COR-L47 (cell line): ENCODE measurements at regions not wholly inside any gene's neighbourhood (a gene's known extent, or its start where the extent isn't known, plus 50 kb on each side); places are given as distances from the start of the nearest gene placed in this dataset.
"Not testable (repeated sequence)": the region's sequence is repeated elsewhere in the genome, so short reads cannot be mapped to it uniquely, and the experiment has no call there.

Source experiments
- DNase-seq: peaks from one replicate; lab custom pipeline; 2025; lab: John Stamatoyannopoulos, UW

- DNase-seq, result no peak
These were observed 135.4 kb downstream of the PPP1R3A start for GRCh38 chr7:113783403-113783802.

DNA sequence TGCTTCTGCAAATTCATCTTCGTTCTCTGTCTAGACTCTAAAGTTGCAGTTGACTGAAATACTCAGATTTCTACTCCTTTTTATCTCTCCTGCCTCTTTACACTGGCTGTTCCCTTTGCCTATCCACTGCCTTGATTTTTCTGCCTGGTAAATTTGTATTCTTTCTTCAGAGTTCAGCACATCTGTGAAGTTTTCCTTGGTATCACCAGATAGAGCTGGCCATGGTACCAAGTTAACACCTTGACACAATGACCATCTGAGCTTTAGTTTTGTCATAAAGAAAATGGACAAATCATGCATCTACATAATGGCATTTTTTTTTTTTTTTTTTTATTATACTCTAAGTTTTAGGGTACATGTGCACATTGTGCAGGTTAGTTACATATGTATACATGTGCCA lies 143.0 kb downstream of the PPP1R3A start:
- no peak for DNase-seq

DNA sequence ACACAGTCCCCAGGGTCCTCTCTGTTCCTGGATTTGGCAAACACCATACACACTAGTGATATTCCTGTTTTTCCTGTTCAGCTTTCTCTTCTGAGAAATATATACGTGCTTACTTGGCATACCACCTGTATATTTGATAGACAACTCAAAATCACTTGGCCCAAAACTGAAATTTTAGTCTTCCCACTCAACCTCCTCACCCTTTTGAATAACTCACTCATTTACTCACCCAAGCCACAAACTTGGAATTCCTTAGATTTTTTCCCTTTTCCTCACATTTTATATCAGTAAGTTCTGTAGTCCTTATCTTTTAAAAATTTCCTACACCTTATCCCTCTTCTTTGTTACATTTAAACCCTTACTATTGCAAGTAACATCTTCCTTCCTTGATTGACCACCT lies 143.4 kb downstream of the PPP1R3A start:
- DNase-seq, result no peak

- DNase-seq, result peak; percentile 47
These were observed 144.5 kb downstream of the PPP1R3A start for GRCh38 chr7:113774182-113774807.

- no peak for DNase-seq
These were observed 148.6 kb downstream of the PPP1R3A start for GRCh38 chr7:113770146-113770738.

DNA sequence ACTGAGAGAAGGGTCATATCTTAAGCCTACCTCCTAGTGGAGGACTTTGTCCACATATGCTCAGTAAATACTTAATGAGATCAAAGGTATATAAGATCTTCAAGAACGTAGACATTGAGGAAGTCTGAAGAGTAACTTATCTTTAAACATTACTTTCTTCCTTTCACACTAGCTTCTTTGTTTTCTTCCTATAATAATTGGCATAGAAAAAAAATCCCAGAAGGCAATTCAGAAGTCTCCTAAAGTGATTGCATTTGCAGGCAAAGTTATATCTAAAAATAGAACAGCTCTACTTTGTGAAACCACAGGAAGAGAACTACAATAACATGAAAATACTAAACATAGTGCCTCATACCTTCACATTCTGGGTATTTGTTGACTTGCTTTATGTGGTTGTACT lies 150.4 kb downstream of the PPP1R3A start:
- no peak for DNase-seq

- no peak for DNase-seq
These were observed 154.3 kb downstream of the PPP1R3A start for GRCh38 chr7:113764401-113765035.

- no peak for DNase-seq
These were observed 155.6 kb downstream of the PPP1R3A start for GRCh38 chr7:113763226-113763625.

- DNase-seq, result no peak
These were observed 162.6 kb downstream of the PPP1R3A start for GRCh38 chr7:113756250-113756649.

- DNase-seq, result no peak
These were observed 166.1 kb downstream of the PPP1R3A start for GRCh38 chr7:113752689-113753088.

GRCh38 chr7:113752289-113752688 lies 166.5 kb downstream of the PPP1R3A start:
- no peak for DNase-seq

DNA sequence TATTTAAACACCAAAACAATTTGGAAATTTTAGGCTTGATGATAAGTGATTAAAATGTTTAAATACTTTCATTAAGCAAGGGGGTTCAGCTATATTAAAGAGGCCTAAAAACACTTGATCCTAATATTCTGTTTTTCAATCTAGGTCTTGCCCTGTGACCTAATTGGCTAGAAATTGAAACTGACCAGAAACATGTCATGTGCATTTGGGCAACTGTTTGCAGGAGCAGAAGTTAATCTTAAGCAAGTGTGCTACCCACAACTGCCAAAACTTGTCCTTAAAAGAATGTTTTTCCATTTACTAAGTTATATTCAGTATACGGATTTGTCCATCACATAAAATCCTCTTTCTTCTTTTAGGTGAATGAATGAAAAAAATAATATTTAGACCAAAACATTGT lies 167.3 kb downstream of the PPP1R3A start:
- DNase-seq, result no peak

DNA sequence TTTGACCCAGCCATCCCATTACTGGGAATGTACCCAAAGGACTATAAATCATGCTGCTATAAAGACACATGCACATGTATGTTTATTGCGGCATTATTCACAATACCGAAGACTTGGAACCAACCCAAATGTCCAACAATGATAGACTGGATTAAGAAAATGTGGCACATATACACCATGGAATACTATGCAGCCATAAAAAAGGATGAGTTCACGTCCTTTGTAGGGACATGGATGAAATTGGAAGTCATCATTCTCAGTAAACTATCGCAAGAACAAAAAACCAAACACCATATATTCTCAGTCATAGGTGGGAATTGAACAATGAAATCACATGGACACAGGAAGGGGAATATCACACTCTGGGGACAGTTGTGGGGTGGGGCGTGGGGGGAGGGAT lies 170.4 kb downstream of the PPP1R3A start:
- DNase-seq, result not testable (repeated sequence)

DNA sequence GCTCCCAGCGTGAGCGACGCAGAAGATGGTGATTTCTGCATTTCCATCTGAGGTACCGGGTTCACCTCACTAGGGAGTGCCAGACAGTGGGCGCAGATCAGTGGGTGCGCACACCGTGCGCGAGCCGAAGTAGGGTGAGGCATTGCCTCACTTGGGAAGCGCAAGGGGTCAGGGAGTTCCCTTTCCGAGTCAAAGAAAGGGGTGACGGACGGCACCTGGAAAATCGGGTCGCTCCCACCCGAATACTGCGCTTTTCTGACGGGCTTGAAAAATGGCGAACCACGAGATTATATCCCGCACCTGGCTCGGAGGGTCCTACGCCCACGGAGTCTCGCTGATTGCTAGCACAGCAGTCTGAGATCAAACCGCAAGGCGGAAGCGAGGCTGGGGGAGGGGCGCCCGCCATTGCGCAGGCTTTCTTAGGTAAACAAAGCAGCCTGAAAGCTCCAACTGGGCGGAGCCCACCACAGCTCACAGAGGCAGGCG lies 175.8 kb downstream of the PPP1R3A start:
- DNase-seq, result not testable (repeated sequence)

- DNase-seq, result no peak
These were observed 176.4 kb downstream of the PPP1R3A start for GRCh38 chr7:113742377-113742776.

DNA sequence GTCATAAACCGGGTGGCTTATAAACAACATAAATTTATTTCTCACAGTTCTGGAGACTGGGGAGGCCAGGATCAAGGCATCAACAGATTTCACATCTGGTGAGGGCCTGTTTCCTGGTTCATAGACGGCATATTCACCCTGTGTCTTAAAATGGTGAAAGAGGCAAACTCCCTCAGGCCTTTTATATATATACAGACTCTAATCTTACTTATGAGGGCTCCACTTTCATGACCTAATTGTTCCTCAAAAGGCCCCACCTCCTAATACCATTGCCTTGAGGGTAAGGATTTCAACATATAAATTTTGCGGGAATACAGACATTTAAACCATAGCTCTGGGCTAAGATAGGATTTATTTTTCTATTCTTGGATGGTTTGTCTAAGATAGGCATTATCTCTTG lies 187.2 kb downstream of the PPP1R3A start:
- DNase-seq, result no peak

GRCh38 chr7:113730309-113730955 lies 188.4 kb downstream of the PPP1R3A start:
- no peak for DNase-seq

DNA sequence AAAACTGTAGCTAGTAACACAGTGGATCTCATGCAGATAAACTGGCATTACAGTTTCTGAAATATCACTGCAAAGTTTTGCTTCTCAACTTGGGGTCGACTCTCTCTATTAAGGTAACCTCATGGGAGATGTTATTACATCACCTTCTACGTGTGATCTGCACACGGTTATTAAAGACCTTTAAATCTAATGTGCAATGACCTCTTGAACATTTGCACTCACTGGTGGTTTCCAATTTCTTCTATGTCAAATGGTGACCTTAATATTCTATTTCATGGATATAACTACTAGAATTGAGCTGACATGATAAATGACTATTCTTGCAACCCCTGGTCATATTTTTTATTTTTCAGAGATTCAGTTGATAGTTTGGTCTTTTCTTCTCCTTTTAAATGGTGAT lies 191.3 kb downstream of the PPP1R3A start:
- DNase-seq, result no peak

- no peak for DNase-seq
These were observed 196.8 kb downstream of the PPP1R3A start for GRCh38 chr7:113722006-113722405.

GRCh38 chr7:113717739-113718138 lies 201.1 kb downstream of the PPP1R3A start:
- DNase-seq, result no peak

DNA sequence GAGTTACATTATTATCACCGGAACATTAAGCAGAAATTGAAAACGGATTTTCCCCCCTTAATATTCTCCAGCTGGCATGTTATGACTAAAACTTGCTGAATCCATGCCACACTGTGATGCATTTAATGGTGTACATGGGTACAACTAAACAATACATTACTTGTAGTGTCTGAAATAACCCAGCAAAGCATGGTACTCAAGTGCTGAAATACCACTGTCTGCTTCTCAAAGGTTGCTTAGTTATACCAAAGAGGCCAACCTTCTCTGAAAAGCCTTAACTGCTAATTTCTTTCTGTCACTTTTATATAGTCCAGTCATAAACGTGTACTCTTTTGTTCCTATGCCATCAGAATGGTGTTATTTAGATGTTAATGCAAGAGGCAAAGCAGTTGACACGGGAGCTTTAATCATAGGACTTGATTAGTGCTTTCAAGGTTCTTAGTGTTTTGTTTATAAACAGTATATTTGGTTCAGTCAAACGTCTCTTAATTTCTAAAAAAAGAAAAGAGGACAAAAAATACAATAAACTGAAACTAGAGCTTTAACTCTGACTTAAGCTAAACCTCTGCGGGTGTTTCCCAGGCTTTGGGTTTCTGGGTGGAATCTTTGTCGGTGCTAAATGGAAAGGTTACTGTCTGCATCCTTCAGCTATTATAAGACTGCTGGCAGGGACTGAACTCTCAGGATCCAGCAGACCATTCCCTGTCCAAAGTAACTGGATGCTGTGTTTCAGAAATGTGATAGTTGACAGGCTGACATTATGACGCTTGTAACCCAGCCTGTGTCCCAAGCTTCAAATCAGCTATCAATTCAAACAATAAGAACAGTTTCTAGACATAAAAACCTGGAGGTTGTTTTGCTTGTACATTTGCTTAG lies 202.6 kb downstream of the PPP1R3A start:
- DNase-seq, result no peak

DNA sequence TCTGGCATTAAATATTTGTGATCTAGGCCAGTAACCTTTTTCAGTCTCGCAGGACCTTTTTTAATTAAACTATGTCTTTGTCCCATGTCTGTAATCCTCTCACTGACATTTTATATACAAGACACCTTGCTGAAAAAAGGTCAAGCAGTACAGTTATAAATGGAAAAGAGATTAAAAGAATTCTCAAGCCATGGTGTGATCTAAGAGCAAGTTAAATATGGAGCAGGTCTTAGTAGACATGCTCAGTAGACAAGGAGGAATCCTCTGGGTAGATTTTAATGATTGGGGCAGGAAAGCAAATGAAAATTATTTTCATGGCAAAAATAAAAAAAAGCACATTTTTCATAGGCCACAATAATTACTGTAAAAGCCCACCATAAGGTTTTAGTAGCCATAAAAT lies 203.5 kb downstream of the PPP1R3A start:
- no peak for DNase-seq
